ENCODE measurements at regions not wholly inside any gene's neighbourhood (a gene's known extent, or its start where the extent isn't known, plus 50 kb on each side); places are given as distances from the start of the nearest gene placed in this dataset.

GRCh38 chr2:14750433-14750832, 117.9 kb downstream of the LRATD1 start (continued):
- TF ChIP-seq SIX5 (IDR thresholded peaks at IDR 0.05; ENCODE audit: low read depth, low read length) (no peak), ASH2L (IDR thresholded peaks at IDR 0.05; ENCODE audit: low read length) (no peak), PHF8 (conservative IDR thresholded peaks at IDR 0.05; ENCODE audit: low read depth, low read length) (no peak)
